ENCODE measurements at regions not wholly inside any gene's neighbourhood (a gene's known extent, or its start where the extent isn't known, plus 50 kb on each side); places are given as distances from the start of the nearest gene placed in this dataset.

GRCh38 chr1:184906761-184907160 is 67.5 kb downstream of the NIBAN1 start:
- TF ChIP-seq POLR2A (IDR thresholded peaks at IDR 0.05) = no peak
- no peak for TF ChIP-seq CTCF (IDR thresholded peaks at IDR 0.05)
